HepG2 (cell line): ENCODE measurements at regions not wholly inside any gene's neighbourhood (a gene's known extent, or its start where the extent isn't known, plus 50 kb on each side); places are given as distances from the start of the nearest gene placed in this dataset.

Experiments
- ATAC-seq: fragments of 200-7000 bp; cut with Tn5 transposase; 3 replicates; pipeline ENCODE4 v1.9.1; 2020; ENCODE audit warnings: mild to moderate bottlenecking, moderate library complexity
- BruUV-seq: library from RNA; stranded (reverse); fragments of 400-500 nt; replicated peaks from 2 replicates; lab custom pipeline; 2021; lab: Mats Ljungman, UMichigan
- CTCF ChIA-PET: fragments of 300-600 bp; formaldehyde crosslinking; extraction: SDS; loops from one replicate; lab custom pipeline; 2021; ENCODE audit warnings: low total read pairs, inconsistent platforms, low intra/inter-chr PET ratio; lab: Yijun Ruan, JAX
- POLR2A ChIA-PET: fragments of 350-600 bp; sonication (Branson Sonifier 250); formaldehyde crosslinking; loops from one replicate; lab custom pipeline; 2020; ENCODE audit warnings: antibody characterized with exemption, inconsistent platforms; lab: Yijun Ruan, JAX
- DNase-seq: peaks from one replicate; pipeline ENCODE4 v3.0.0-alpha.2; 2015; ENCODE audit warnings: low spot score
- FAIRE-seq: peaks from 3 replicates; lab custom pipeline; 2011; peaks lifted over from hg19 to GRCh38; lab: Jason Lieb, UNC
- H2AFZ ChIP-seq: one replicate; pipeline ENCODE4 v1.6.1; 2011; ENCODE audit warnings: low read length, inconsistent platforms
- H3K27ac ChIP-seq: fragments of 300-600 bp; 3 replicates; pipeline ENCODE4 v1.8.0; 2011; ENCODE audit warnings: mixed run types, mild to moderate bottlenecking, mixed read lengths, low read length, inconsistent platforms; ENCODE audit not compliant: insufficient read depth; ENCODE audit errors: extremely low read length
- H3K27me3 ChIP-seq, 2 experiments: fragments of 200-600 bp in 1 of 2; 2 replicates in 1 of 2; 3 replicates in 1 of 2; pipeline versions ENCODE4 v1.6.0 to v1.8.0; 2011; ENCODE audit warnings: low read length in 2 of 2, mild to moderate bottlenecking in 2 of 2, moderate library complexity in 2 of 2, inconsistent platforms in 1 of 2; ENCODE audit not compliant: insufficient read depth in 2 of 2, control insufficient read depth in 1 of 2
- H3K36me3 ChIP-seq, 2 experiments: fragments of 200-600 bp in 1 of 2; replicated peaks in 1 of 2; 2 replicates in 1 of 2; 3 replicates in 1 of 2; pipeline versions ENCODE4 v1.5.1 to v1.8.0; 2011; ENCODE audit warnings: low read length in 2 of 2, inconsistent platforms in 1 of 2; ENCODE audit not compliant: insufficient read depth in 2 of 2, control insufficient read depth in 1 of 2
- H3K4me1 ChIP-seq: 2 replicates; pipeline ENCODE4 v1.5.1; 2012; ENCODE audit warnings: low read length, inconsistent platforms; ENCODE audit not compliant: insufficient read depth
- H3K4me2 ChIP-seq: 2 replicates; pipeline ENCODE4 v1.6.0; 2011; ENCODE audit warnings: low read depth, low read length, inconsistent platforms
- H3K4me3 ChIP-seq, 3 experiments: fragments of 200-600 bp in 1 of 3; sonication (generic), shearing (Covaris generic) in 1 of 3; replicated peaks in 1 of 3; 2 replicates each; pipeline ENCODE4 v1.5.1; 2011 to 2016; ENCODE audit warnings: low read length in 3 of 3, inconsistent platforms in 2 of 3, low read depth in 2 of 3, mild to moderate bottlenecking in 2 of 3, control low read depth in 1 of 3, mixed read lengths in 1 of 3; ENCODE audit not compliant: insufficient read depth in 1 of 3
- H3K79me2 ChIP-seq: one replicate; pipeline ENCODE4 v1.6.1; 2011; ENCODE audit warnings: low read length, inconsistent platforms; ENCODE audit not compliant: insufficient read depth
- H3K9ac ChIP-seq: 2 replicates; pipeline ENCODE4 v1.6.0; 2011; ENCODE audit warnings: mild to moderate bottlenecking, low read depth, low read length, inconsistent platforms; ENCODE audit not compliant: insufficient read depth
- H3K9me3 ChIP-seq: 2 replicates; pipeline ENCODE4 v1.5.1; 2012; ENCODE audit warnings: mild to moderate bottlenecking, low read length
- H4K20me1 ChIP-seq: 2 replicates; pipeline ENCODE4 v1.6.0; 2011; ENCODE audit warnings: inconsistent platforms, mild to moderate bottlenecking, low read length, moderate library complexity; ENCODE audit not compliant: insufficient read depth
- CENPBD1 ChIP-seq: sonication (generic); formaldehyde crosslinking; IDR thresholded peaks from 2 replicates; pipeline ENCODE4 v1.8.0; 2022; ENCODE audit warnings: missing genetic modification reagents, low read depth, mild to moderate bottlenecking, borderline replicate concordance
- SRSF4 ChIP-seq: fragments of 200-400 bp; formaldehyde crosslinking; IDR thresholded peaks from one replicate; pipeline ENCODE4 v1.6.1; 2018; ENCODE audit warnings: mild to moderate bottlenecking, low read depth, low read length, moderate library complexity; ENCODE audit not compliant: poor library complexity, severe bottlenecking
- ZNF207 ChIP-seq: fragments of 450-650 bp; IDR thresholded peaks from 2 replicates; pipeline ENCODE4 v1.6.1; 2016; ENCODE audit warnings: antibody characterized with exemption, borderline replicate concordance
- ZNF337 ChIP-seq: sonication (generic); formaldehyde crosslinking; IDR thresholded peaks from 2 replicates; pipeline ENCODE4 v1.5.1; 2020; ENCODE audit warnings: missing genetic modification reagents, low read depth, mild to moderate bottlenecking, borderline replicate concordance
- ZNF615 ChIP-seq: sonication (generic); formaldehyde crosslinking; IDR thresholded peaks from 2 replicates; pipeline ENCODE4 v1.5.0; 2020; ENCODE audit warnings: mild to moderate bottlenecking, missing genetic modification reagents, borderline replicate concordance
- ZNF788 ChIP-seq: sonication (generic); formaldehyde crosslinking; IDR thresholded peaks from 2 replicates; pipeline ENCODE4 v1.5.0; 2020; ENCODE audit warnings: mild to moderate bottlenecking, missing genetic modification reagents, borderline replicate concordance
- WGBS: methylation state at CpG from one replicate; pipeline ENCODE4 v1.1.6; 2017; ENCODE audit warnings: low lambda C conversion rate; 5-methylcytosine and 5-hydroxymethylcytosine counted together
- in situ Hi-C: cut with HindIII; loops from 2 replicates; pipeline ENCODE4 v1.10.0; 2017; ENCODE audit warnings: low pct_unique_long_range_greater_than_20kb; ENCODE audit not compliant: extremely low pct_ligation_motif_present
- intact Hi-C: fragments of 100-400 bp; cut with micrococcal nuclease; formaldehyde crosslinking; loops from one replicate; pipeline ENCODE4 v1.10.0; 2022; ENCODE audit not compliant: unreplicated experiment
- TF ChIP-seq, protein P1 (sequence below): IDR thresholded peaks from 2 replicates; pipeline ENCODE4 v1.6.1; 2016; ENCODE audit warnings: low read depth, control low read depth

GRCh38 chr3:94978084-94978483 is 915.2 kb downstream of the NSUN3 start (continued):
- TF ChIP-seq SRSF4 (no peak), ZNF337 (CRISPR knock-in tag) (no peak)

- Histone ChIP-seq H3K4me3 (no peak overlapping the region), H3K36me3 (no peaks in the 10 kb centered on the region), H3K4me2 (no peak overlapping the region), H3K79me2 (no peaks in the 10 kb centered on the region), H3K27me3 (no peaks in the 10 kb centered on the region), H3K4me1 (no peaks in the 10 kb centered on the region), H4K20me1 (no peaks in the 10 kb centered on the region), H3K9ac (no peak overlapping the region), H3K27ac (no peak overlapping the region), H2AFZ (no peak overlapping the region), H3K9me3 (no peaks in the 10 kb centered on the region)
- in situ Hi-C loops (no loop called here), intact Hi-C loops (no loop called here)
- no peak for DNase-seq
- CTCF ChIA-PET: no interaction called here
- no peak for ATAC-seq
- WGBS: 2% methylated on average over 2 of the region's 2 CpGs
- BruUV-seq: no TSS peak
- FAIRE-seq: no peak
- POLR2A ChIA-PET: no interaction called here
- TF ChIP-seq CENPBD1 (CRISPR knock-in tag) (no peak), ZNF788 (no peak), ZNF615 (no peak), ZNF207 (no peak)
- TF ChIP-seq, protein P1, sequence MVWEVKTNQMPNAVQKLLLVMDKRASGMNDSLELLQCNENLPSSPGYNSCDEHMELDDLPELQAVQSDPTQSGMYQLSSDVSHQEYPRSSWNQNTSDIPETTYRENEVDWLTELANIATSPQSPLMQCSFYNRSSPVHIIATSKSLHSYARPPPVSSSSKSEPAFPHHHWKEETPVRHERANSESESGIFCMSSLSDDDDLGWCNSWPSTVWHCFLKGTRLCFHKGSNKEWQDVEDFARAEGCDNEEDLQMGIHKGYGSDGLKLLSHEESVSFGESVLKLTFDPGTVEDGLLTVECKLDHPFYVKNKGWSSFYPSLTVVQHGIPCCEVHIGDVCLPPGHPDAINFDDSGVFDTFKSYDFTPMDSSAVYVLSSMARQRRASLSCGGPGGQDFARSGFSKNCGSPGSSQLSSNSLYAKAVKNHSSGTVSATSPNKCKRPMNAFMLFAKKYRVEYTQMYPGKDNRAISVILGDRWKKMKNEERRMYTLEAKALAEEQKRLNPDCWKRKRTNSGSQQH: no peak
Observed at GRCh38 chr3:94985778-94986177, 922.9 kb downstream of the NSUN3 start.
